ENCODE measurements at regions not wholly inside any gene's neighbourhood (a gene's known extent, or its start where the extent isn't known, plus 50 kb on each side); places are given as distances from the start of the nearest gene placed in this dataset.

- DNase-seq (ENCODE audit: low read depth), result no peak
Measured at GRCh38 chr21:43332861-43333297, 94.1 kb downstream of the SIK1 start.

DNA sequence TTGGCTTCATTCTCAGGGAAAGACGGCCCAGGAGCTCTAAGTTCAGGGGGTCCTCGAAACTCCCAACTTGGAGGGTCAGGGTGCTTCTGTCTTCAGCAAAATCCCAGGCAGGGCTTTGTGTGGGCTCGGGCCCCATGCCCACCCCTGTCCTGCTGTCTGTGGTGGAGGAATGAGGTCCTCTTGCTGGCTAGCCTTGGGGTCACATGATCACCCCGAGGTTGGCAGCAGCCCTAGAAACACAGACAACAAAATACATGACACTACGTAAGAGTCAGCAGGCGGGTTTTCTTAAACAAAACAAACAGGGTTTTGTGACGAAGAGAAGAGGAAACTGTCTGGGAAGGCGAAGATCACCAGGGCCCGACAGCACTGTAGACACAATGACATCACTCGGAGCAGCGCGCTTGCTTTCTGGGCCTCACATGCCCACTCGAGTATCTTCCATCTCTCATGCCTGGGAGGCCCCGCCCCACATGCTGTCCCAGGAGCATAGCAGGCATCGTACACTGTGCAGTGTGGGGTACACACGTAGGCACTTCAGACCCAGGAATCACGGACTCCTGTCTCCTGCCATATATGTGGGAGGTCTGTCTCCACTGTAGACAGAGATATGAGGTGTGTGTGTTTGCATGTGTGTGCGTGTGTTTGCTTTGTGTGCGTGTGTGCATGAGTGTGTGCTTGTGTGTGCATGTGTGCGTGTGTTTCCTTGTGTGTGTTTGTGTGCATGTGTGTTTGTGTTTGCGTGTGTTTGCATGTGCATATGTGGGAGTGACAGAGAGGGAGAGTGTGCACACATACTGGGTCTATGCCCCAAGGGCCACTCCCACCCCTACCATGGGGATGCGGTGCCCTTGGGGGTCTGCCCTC lies 94.7 kb downstream of the SIK1 start:
- no peak for DNase-seq (ENCODE audit: low read depth)

- DNase-seq (ENCODE audit: low read depth), result no peak
Measured at GRCh38 chr21:43331111-43331961, 95.6 kb downstream of the SIK1 start.

- no peak for DNase-seq (ENCODE audit: low read depth)
Measured at GRCh38 chr21:43330306-43330881, 96.5 kb downstream of the SIK1 start.

DNA sequence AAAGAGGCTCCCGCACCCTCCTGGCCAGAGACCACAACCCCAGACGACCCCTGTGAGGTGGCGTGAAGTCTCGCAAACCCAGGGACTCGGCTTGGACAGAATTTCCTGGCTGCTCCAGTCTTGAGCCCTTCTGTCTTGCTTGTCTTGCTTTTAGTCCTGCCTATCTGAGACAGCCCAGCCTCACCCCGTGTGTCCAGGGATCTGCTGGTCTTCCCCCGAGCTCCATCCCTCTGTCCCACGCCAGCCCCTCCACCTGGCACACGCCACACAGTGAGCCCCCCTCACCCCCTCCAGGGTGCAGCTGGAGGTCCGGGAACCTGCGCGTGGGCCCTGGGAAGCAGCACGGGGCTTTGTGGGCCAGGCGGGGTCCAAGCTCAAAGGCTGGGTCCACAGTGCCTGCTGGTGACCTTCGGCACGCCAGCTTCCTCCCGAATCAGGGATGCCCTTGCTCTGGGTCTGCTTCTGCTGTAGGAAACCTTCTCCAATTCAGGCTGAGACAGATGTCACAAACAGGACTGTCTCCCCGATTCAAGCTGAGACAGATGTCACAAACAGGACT lies 97.1 kb downstream of the SIK1 start:
- no peak for DNase-seq (ENCODE audit: low read depth)

DNA sequence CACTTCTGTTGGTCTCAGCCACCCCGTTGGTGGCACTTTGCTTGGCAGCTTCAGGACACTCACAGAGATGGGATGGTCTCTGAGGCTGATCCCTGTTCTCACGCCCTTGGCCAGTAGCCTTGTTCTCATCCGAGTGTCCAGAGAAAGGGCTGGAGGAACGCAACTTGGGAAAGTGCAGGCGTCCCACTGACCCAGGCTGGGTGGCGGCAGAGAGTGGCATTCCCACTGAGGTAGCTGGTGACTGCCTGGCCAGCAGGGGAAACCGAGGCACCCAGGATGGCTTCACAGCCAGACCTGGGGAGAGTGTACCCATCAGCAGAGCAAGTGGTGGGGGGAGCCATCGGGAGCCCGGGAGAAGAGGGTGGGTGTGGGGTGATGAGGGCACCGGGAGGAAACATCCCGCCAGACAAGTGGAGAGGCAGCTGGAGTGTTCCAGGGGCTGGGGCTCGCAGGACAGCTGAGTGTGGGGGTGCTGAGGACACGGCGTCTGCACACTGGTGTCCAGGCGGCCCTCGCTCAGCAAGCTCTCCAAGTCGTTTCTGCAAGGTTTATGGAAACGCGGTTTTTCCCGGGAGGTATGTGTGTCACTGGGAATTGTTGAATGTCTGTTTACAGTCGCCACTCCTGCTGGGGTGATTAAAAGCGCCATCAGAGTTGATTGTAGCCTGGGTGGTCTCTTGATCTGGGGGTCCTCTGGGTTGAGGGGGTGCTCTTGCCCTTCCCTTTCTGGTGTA lies 97.8 kb downstream of the SIK1 start:
- DNase-seq (ENCODE audit: low read depth), result no peak

DNA sequence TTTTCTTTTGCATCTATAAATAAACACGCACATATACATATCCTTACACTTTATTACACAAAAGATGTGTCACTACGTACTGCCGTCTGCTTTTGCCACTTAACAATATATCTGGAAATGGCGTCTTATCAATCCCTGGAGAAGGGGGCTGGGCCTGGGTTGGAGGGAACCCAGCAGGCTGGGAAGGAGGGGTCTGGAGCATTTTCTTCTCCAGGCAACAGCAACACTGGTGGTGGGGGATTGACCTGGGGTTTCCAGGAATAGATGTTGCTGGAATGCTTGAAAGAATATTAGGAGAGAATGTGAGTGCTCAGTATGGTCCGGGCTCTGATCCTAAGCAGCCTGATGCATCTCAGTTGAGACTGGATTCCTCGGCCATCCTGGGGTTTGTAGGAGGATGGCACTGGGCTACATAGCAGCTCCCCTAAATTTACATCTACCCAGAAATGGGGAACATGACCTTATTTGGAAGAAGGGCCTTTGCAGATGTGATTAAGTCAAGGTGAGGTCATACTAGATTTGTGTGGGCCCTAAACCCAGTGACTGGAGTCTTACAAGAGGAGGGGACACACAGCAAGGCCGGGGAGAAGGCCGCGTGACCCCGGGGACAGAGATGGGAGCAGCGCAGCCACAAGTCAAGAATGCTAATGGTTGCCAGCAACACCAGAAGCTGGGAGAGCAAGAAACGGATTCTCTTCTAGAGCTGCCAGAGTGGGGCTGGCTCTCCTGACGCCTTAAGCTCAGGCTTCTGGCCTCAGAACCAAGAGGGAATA lies 98.6 kb downstream of the SIK1 start:
- no peak for DNase-seq (ENCODE audit: low read depth)

- no peak for DNase-seq (ENCODE audit: low read depth)
Measured at GRCh38 chr21:43325968-43326715, 100.8 kb downstream of the SIK1 start.

DNA sequence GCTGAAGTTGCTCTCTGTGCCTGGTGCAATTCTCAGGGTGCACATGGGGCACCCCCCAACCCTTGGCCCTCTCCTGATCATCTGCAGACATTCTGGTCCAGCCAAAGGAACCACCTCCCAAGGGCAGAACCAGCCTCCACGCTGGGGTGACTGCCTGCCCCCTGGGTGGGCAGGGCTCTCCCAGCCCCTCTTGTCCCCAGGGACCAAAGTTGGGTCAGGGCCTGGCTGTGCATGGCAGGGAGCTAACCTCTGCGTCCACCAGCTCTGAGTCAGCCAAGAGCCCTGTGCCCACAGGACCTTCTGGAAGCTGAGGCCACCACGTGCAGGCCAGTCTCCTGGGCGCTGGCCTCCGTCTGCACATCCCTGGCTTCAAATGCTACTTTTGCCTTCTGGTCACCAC lies 101.9 kb downstream of the SIK1 start:
- DNase-seq (ENCODE audit: low read depth), result no peak

DNA sequence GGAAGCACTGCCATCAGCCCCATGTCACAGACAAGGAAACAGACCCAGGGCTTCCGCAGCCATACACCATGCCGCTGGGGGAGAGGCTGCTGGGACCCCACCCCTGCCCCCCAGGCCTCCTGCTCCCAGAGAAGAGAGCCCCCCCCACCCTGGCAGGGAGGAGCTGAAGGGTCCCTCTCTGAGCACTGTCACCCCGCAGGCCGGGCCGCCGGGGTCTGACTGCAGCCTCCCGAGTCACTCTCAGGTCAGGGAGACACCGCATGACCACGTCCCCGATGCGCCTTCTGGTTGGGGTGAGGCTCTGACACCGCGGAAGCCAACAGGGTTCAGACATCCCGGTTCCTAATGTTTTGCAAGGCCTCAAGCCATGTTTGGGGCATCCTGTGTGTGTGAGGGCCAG lies 102.3 kb downstream of the SIK1 start:
- no peak for DNase-seq (ENCODE audit: low read depth)

DNA sequence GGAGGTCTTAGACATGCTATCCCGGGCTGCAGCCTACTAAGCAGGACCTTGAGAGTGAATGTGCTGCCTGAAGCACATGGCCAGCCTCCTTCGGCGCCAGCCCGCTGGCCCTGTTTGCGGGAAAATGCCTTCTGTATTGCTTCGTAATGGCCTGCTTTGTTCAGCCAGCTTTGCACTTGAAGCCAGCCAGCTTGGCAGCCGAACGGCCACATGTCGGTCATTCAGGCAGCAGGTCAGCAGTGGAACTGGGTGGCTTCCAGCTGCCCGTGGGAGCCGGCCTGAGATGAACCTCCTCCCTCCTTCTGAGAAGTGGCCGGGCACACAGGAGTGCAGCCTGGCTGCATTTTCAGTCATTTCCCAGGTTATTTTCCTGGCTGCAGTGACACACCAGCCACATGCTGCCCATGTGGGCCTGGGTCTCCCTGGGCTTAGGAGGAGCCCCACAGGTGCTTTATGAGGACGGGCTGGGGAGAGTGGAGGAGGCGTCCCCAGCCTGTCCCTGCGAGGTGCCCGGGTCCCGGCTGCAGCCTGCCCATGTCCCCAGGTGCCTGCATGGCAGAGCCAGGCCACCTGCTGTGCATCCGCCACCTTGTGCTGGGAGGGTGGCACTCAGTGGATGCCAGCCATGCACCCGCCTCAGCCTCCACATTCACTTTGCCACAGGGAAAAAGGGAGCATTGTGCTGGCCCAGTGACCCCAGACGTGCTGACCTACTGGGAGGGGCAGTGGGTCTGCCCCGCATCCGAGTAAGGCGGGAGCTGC lies 103.5 kb downstream of the SIK1 start:
- no peak for DNase-seq (ENCODE audit: low read depth)

GRCh38 chr21:43322805-43323204 lies 104.1 kb downstream of the SIK1 start:
- no peak for DNase-seq (ENCODE audit: low read depth)

DNA sequence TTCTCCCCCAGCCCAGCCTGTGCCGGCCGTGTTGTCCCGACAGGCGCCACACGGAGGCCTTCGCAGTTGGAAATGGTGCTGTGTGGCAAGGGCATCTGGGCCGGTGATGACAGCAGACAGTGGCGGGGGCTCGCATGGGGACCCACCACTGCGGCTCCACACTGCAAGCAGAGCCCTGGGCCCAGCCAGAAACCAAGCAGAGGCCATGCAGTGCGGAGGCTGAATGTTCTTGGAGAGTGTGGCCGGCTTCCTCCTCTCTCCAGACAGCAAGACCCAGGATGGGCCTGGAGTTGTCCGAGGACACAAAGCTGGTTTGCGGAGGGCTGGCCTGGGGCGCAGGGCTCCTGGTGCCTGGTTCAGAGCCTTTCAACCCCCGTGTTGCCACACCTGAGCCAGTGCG lies 104.6 kb downstream of the SIK1 start:
- DNase-seq (ENCODE audit: low read depth), result no peak

- no peak for DNase-seq (ENCODE audit: low read depth)
Measured at GRCh38 chr21:43321611-43322010, 105.3 kb downstream of the SIK1 start.

DNA sequence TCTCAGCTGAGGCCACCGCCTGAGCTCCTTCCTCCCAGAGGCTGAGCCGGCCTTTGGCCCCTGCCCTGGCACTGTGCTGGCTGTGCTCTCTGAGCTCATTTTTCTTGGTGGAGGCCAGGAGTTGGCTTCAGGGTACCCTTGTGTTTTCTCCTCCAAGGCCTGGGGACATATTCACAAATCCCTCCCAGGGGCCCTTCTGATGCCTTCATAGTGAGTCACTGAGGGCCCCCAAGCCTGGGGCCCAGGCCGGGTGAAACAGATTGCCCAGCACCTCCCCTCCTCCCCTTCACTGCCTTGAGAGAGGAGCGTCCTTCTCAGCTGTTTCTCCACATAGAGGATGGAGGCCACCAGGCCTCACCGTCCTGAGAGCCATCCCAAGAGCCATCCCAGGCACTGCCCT lies 105.8 kb downstream of the SIK1 start:
- no peak for DNase-seq (ENCODE audit: low read depth)

- DNase-seq (ENCODE audit: low read depth), result no peak
Measured at GRCh38 chr21:43320526-43320925, 106.4 kb downstream of the SIK1 start.

- DNase-seq (ENCODE audit: low read depth), result no peak
Measured at GRCh38 chr21:43318841-43319781, 107.8 kb downstream of the SIK1 start.

- no peak for DNase-seq (ENCODE audit: low read depth)
Measured at GRCh38 chr21:43318368-43318767, 108.6 kb downstream of the SIK1 start.

All from T follicular helper cell (primary cell).